ENCODE measurements at regions not wholly inside any gene's neighbourhood (a gene's known extent, or its start where the extent isn't known, plus 50 kb on each side); places are given as distances from the start of the nearest gene placed in this dataset.
A peak's percentile ranks its signal among the peaks of the same experiment; 100 is the strongest.
"Not testable (repeated sequence)": the region's sequence is repeated elsewhere in the genome, so short reads cannot be mapped to it uniquely, and the experiment has no call there.

DNA sequence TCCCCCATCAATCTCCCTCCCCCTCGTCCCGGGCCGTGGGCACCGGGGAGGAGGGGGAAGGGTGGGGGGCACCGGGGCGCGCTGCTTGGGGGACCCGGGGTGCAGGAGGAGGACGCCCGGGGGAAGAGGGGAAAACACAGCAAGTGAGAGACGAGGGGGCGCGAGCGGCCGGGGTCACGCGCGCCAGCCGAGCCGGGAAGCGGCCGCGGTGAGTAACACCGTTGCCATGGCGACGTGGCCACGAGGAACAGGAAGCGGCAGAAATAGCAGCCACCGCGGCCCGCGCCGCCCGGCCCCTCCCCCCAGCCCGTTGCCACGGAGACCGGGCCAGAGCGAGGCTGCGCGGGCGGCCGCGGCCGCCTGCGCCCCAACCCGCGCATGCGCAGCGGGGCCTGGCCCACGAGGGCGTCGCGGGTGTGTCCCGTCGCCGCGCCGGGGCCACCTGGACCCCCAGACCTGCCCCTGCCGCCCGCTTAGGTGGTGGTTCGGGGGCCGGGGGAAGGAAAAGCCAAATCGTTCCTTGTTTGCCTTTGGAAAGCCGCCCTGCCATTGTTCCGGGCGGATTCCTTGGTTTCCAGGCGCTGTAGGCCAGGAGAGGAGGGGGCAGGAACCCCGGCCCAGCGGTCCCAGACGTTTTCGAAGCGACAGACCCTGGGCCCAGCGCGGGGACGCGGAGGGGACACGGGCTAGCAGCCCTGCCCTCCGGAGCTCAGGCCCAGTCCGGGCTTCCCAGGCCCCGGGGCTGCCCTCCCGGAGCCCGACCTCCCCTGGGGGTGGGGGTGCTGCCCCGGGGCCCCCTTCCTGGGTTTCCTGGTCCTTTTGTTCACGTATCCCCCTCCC lies 207.1 kb downstream of the C9orf50 start:
- Histone ChIP-seq H3K36me3 (ENCODE audit: insufficient read depth, low read length) (no peaks in the 10 kb centered on the region), H3K4me1 (ENCODE audit: insufficient read depth, low read length) (peaks cover 37% of the 10 kb centered on the region), H3K27me3 (ENCODE audit: control insufficient read depth in 1 of 2, insufficient read depth in 2 of 2, low read length in 2 of 2) (no peaks in the 10 kb centered on the region), H3K9me3 (ENCODE audit: control insufficient read depth in 1 of 2, insufficient read depth in 1 of 2, low read length in 2 of 2) (peaks cover 0 to 8% of the 10 kb centered on the region in 2 experiments), H3K4me3 (ENCODE audit: low read length) (peak overlapping the region; percentile 63), H3K27ac (ENCODE audit: low read depth in 1 of 2, low read length in 2 of 2) (peak overlapping the region; percentile 95 to 96)
- peaks cover 38% of the 10 kb centered on the region for H3K4me1 Mint-ChIP-seq (ENCODE audit: low read depth)
- ChIA-PET POLR2A (interaction anchor here (0.7 to 3.4 kb wide), 7 partner anchors 23 to 236 kb away, joined by 4 to 13 read pairs (median 6); partner anchors contain the start of gene IER5L), CTCF (no interaction called here)
- ATAC-seq (ENCODE audit: poor library complexity) (peak; percentile 74), DNase-seq (peak; percentile 97 to 100 (median 99))
- peak overlapping the region; percentile 95 for H3K4me3 Mint-ChIP-seq
- no peaks in the 10 kb centered on the region for H3K27me3 Mint-ChIP-seq
- TF ChIP-seq, protein P1, sequence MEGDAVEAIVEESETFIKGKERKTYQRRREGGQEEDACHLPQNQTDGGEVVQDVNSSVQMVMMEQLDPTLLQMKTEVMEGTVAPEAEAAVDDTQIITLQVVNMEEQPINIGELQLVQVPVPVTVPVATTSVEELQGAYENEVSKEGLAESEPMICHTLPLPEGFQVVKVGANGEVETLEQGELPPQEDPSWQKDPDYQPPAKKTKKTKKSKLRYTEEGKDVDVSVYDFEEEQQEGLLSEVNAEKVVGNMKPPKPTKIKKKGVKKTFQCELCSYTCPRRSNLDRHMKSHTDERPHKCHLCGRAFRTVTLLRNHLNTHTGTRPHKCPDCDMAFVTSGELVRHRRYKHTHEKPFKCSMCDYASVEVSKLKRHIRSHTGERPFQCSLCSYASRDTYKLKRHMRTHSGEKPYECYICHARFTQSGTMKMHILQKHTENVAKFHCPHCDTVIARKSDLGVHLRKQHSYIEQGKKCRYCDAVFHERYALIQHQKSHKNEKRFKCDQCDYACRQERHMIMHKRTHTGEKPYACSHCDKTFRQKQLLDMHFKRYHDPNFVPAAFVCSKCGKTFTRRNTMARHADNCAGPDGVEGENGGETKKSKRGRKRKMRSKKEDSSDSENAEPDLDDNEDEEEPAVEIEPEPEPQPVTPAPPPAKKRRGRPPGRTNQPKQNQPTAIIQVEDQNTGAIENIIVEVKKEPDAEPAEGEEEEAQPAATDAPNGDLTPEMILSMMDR (IDR thresholded peaks at IDR 0.05): no peak
- peaks cover 9% of the 10 kb centered on the region for H3K36me3 Mint-ChIP-seq (ENCODE audit: low read depth)
- H3K27ac Mint-ChIP-seq: peak overlapping the region; percentile 99
- intact Hi-C loops (cut with DNase I, micrococcal nuclease): loop anchor here (1.0 to 5.0 kb wide), 7 partner anchors 21 to 239 kb away; no protein-coding TSS in a partner anchor
- peaks cover 5% of the 10 kb centered on the region for H3K9me3 Mint-ChIP-seq

DNA sequence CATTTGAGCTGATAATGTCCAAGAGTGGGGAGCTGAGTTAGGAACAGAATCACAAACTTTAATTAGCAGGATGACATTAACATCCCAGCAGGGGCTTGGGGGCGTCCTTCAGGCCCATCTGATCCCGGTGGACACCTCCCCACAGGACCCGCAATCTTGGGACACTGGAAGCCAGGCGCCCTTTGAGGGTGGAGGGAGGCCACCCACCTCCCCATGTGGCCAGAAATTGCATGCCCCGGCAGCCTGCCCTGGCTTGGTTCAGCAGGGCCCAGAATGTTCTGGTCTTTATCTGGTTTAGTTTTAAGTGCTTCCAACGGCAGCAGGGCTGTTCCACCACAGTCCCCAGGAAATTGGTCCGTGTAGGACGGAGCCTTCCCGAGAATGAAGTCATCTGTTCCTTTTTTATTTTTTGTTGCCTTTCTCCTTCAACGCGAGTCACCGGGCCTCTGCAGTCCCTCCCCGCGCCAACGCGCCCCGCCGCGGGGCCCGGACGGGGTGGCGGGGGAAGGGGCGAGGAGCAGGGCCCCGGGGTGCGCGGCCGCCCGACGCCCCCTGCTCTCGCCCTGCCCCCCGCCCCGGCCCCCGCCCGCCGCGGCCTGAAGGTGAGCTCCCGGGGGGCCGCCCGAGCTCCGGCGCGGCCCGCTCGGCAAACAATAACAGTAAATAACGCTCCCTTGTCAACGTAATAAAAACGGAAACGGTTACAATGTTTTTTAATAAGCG lies 207.9 kb downstream of the C9orf50 start:
- no peaks in the 10 kb centered on the region for H3K27me3 Mint-ChIP-seq
- H3K4me3 Mint-ChIP-seq: peak overlapping the region; percentile 93
- TF ChIP-seq, protein P1 (IDR thresholded peaks at IDR 0.05): no peak
- H3K27ac Mint-ChIP-seq: peak overlapping the region; percentile 99
- H3K36me3 ChIP-seq (ENCODE audit: insufficient read depth, low read length): no peaks in the 10 kb centered on the region
- H3K4me3 ChIP-seq (ENCODE audit: low read length): peak overlapping the region; percentile 55
- peak overlapping the region; percentile 86 to 96 for H3K27ac ChIP-seq (ENCODE audit: low read depth in 1 of 2, low read length in 2 of 2)
- peak in 13 of 14 experiments; percentile 28 to 84 (median 57) for DNase-seq
- H3K36me3 Mint-ChIP-seq (ENCODE audit: low read depth): peaks cover 9% of the 10 kb centered on the region
- H3K9me3 ChIP-seq (ENCODE audit: control insufficient read depth in 1 of 2, insufficient read depth in 1 of 2, low read length in 2 of 2): peaks cover 0 to 8% of the 10 kb centered on the region in 2 experiments
- POLR2A ChIA-PET: interaction anchor here (0.6 to 3.4 kb wide), 6 partner anchors 24 to 235 kb away, joined by 3 to 13 read pairs (median 5); partner anchors contain the start of gene IER5L
- H3K4me1 Mint-ChIP-seq (ENCODE audit: low read depth): peaks cover 39% of the 10 kb centered on the region
- peaks cover 5% of the 10 kb centered on the region for H3K9me3 Mint-ChIP-seq
- peaks cover 39% of the 10 kb centered on the region for H3K4me1 ChIP-seq (ENCODE audit: insufficient read depth, low read length)
- no peaks in the 10 kb centered on the region for H3K27me3 ChIP-seq (ENCODE audit: control insufficient read depth in 1 of 2, insufficient read depth in 2 of 2, low read length in 2 of 2)
- peak; percentile 49 for ATAC-seq (ENCODE audit: poor library complexity)
- CTCF ChIA-PET: interaction anchor here (1.5 kb wide), 1 partner anchor 271 kb away, joined by 4 read pairs; no protein-coding TSS in a partner anchor
- intact Hi-C loops (cut with DNase I, micrococcal nuclease): loop anchor here (1.0 to 5.0 kb wide), 6 partner anchors 30 to 238 kb away; no protein-coding TSS in a partner anchor

DNA sequence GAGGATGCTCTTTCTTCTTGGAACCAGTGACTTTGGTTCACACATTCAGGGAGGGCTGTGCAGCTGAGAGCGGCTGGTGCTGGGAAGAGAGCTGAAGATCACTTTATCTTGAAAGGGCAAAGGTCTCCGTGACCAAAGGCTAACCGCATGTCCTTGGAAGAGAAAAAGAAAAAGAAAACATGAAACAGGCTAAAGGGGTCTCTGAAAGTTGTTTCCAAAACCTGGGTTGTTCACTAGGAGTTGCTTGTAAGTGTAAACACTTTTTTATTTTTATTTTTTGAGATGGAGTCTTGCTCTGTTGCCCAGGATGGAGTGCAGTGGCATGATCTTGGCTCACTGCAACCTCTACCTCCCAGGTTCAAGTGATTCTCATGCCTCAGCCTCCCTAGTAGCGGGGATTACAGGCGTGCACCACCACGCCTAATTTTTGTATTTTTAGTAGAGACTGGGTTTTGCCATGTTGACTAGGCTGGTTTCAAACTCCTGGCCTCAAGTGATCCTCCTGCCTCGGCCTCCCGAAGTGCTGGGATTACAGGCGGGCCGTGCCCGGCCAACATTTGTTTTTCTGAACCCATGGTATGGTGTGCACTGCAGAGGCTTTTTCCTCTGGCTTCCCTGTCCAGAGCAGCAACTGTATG lies 208.6 kb downstream of the C9orf50 start:
- H3K27me3 ChIP-seq (ENCODE audit: control insufficient read depth in 1 of 2, insufficient read depth in 2 of 2, low read length in 2 of 2); ATAC-seq (ENCODE audit: poor library complexity); H3K9me3 Mint-ChIP-seq; H3K4me3 ChIP-seq (ENCODE audit: low read length); H3K36me3 Mint-ChIP-seq (ENCODE audit: low read depth); H3K36me3 ChIP-seq (ENCODE audit: insufficient read depth, low read length); DNase-seq; H3K27me3 Mint-ChIP-seq; H3K9me3 ChIP-seq (ENCODE audit: control insufficient read depth in 1 of 2, insufficient read depth in 1 of 2, low read length in 2 of 2): not testable (repeated sequence)
- intact Hi-C loops (cut with DNase I, micrococcal nuclease): loop anchor here (2.0 to 5.0 kb wide), 4 partner anchors 45 to 237 kb away; no protein-coding TSS in a partner anchor
- Histone ChIP-seq H3K27ac (ENCODE audit: low read depth in 1 of 2, low read length in 2 of 2) (peak overlapping the region; percentile 86 to 96), H3K4me1 (ENCODE audit: insufficient read depth, low read length) (peaks cover 39% of the 10 kb centered on the region)
- peak overlapping the region; percentile 99 for H3K27ac Mint-ChIP-seq
- peaks cover 39% of the 10 kb centered on the region for H3K4me1 Mint-ChIP-seq (ENCODE audit: low read depth)
- POLR2A ChIA-PET: interaction anchor here (0.8 to 3.4 kb wide), 4 partner anchors 25 to 234 kb away, joined by 4 to 13 read pairs (median 7); partner anchors contain the start of gene IER5L
- CTCF ChIA-PET: interaction anchor here (1.5 kb wide), 1 partner anchor 270 kb away, joined by 4 read pairs; no protein-coding TSS in a partner anchor
- peak overlapping the region; percentile 87 for H3K4me3 Mint-ChIP-seq

Data from CD4-positive, alpha-beta T cell (primary cell).